HEK293 (cell line): ENCODE measurements at regions not wholly inside any gene's neighbourhood (a gene's known extent, or its start where the extent isn't known, plus 50 kb on each side); places are given as distances from the start of the nearest gene placed in this dataset.

Source experiments
- KLF10 ChIP-seq: fragments of 450-650 bp; IDR thresholded peaks from 2 replicates; pipeline ENCODE4 v1.5.1; 2018; ENCODE audit warnings: missing biosample characterization, mild to moderate bottlenecking, missing genetic modification characterization
- MZF1 ChIP-seq: fragments of 450-650 bp; formaldehyde crosslinking; IDR thresholded peaks from 2 replicates; pipeline ENCODE4 v1.5.1; 2017; ENCODE audit warnings: missing biosample characterization, missing genetic modification characterization, borderline replicate concordance
- SALL2 ChIP-seq: fragments of 450-650 bp; formaldehyde crosslinking; IDR thresholded peaks from 2 replicates; pipeline ENCODE4 v1.5.0; 2017; ENCODE audit warnings: missing biosample characterization, mild to moderate bottlenecking, missing genetic modification characterization, borderline replicate concordance
- YY1 ChIP-seq: fragments of 450-650 bp; formaldehyde crosslinking; IDR thresholded peaks from 2 replicates; pipeline ENCODE4 v1.5.1; 2018; ENCODE audit warnings: missing biosample characterization, missing genetic modification characterization
- ZBTB7A ChIP-seq: fragments of 450-650 bp; formaldehyde crosslinking; IDR thresholded peaks from 2 replicates; pipeline ENCODE4 v1.5.1; 2016; ENCODE audit warnings: low read depth, missing biosample characterization, missing genetic modification characterization
- ZNF202 ChIP-seq: fragments of 450-650 bp; formaldehyde crosslinking; IDR thresholded peaks from 2 replicates; pipeline ENCODE4 v1.5.1; 2016; ENCODE audit warnings: missing biosample characterization, missing genetic modification characterization, borderline replicate concordance
- ZNF274 ChIP-seq, 2 experiments: fragments of 200-500 bp in 1 of 2; fragments of 450-650 bp in 1 of 2; sonication (Bioruptor generic) in 1 of 2; formaldehyde crosslinking in 1 of 2; IDR thresholded peaks; 2 replicates each; pipeline versions ENCODE4 v1.5.1 to v1.6.1; 2014 to 2016; ENCODE audit warnings: borderline replicate concordance in 1 of 2, inconsistent platforms in 1 of 2, low read length in 1 of 2, missing biosample characterization in 1 of 2, missing genetic modification characterization in 1 of 2
- ZNF341 ChIP-seq: fragments of 450-650 bp; formaldehyde crosslinking; IDR thresholded peaks from 2 replicates; pipeline ENCODE4; 2016; ENCODE audit warnings: low read depth, missing biosample characterization, missing genetic modification characterization
- ZNF561 ChIP-seq: fragments of 450-650 bp; IDR thresholded peaks from 2 replicates; pipeline ENCODE4 v1.5.1; 2018; ENCODE audit warnings: missing biosample characterization, missing genetic modification characterization, borderline replicate concordance
- ZNF639 ChIP-seq: fragments of 450-650 bp; formaldehyde crosslinking; IDR thresholded peaks from 2 replicates; pipeline ENCODE4 v1.5.1; 2016; ENCODE audit warnings: missing biosample characterization, missing genetic modification characterization
- TF ChIP-seq, protein P1 (sequence below): fragments of 450-650 bp; formaldehyde crosslinking; IDR thresholded peaks from 2 replicates; pipeline ENCODE4 v1.5.1; 2016; ENCODE audit warnings: missing biosample characterization, missing genetic modification characterization
- TF ChIP-seq, protein P2 (sequence below): fragments of 450-650 bp; formaldehyde crosslinking; IDR thresholded peaks from 2 replicates; pipeline ENCODE4 v1.5.1; 2016; ENCODE audit warnings: missing biosample characterization, missing genetic modification characterization

DNA sequence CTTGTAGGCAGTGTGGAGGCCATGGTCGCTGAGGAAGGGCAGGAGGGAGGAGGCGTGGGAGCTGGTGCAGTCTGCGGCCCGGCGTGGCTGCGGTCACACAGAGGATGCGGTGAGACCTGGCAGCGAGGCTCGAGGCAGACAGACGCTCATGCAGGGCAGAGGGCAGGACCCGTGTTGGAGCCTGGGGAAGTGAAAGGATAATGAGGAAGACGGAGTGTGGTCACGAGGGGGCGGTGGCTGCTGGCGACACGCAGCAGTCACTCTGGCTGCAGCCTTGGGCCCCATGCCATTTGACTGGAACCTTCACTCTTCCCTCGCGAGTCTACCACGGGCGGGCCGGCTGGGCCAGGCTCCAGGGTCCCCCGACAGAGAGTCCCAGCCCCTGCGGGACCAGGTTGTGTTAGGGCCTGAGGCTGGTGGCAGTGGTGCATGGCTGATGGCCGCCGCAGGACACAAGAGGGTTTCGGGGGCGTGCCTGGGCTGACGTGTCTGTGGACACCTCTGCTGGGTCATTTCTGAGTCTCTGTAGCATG lies 68.8 kb upstream of the HGFAC start:
- TF ChIP-seq, protein P1, sequence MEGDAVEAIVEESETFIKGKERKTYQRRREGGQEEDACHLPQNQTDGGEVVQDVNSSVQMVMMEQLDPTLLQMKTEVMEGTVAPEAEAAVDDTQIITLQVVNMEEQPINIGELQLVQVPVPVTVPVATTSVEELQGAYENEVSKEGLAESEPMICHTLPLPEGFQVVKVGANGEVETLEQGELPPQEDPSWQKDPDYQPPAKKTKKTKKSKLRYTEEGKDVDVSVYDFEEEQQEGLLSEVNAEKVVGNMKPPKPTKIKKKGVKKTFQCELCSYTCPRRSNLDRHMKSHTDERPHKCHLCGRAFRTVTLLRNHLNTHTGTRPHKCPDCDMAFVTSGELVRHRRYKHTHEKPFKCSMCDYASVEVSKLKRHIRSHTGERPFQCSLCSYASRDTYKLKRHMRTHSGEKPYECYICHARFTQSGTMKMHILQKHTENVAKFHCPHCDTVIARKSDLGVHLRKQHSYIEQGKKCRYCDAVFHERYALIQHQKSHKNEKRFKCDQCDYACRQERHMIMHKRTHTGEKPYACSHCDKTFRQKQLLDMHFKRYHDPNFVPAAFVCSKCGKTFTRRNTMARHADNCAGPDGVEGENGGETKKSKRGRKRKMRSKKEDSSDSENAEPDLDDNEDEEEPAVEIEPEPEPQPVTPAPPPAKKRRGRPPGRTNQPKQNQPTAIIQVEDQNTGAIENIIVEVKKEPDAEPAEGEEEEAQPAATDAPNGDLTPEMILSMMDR (tag by site-specific recombination) = no peak
- no peak for TF ChIP-seq ZNF274 (IDR thresholded peaks at IDR 0.05; ENCODE audit: low read length)
- no peak for TF ChIP-seq ZNF274 (tag by site-specific recombination; IDR thresholded peaks at IDR 0.05; ENCODE audit: borderline replicate concordance)
- no peak for TF ChIP-seq ZNF639 (tag by site-specific recombination)
- no peak for TF ChIP-seq MZF1 (tag by site-specific recombination)
- TF ChIP-seq ZNF341 (tag by site-specific recombination) = no peak
- TF ChIP-seq SALL2 = no peak
- no peak for TF ChIP-seq ZNF202
- TF ChIP-seq ZBTB7A (tag by site-specific recombination) = no peak
- no peak for TF ChIP-seq YY1 (tag by site-specific recombination)
- TF ChIP-seq, protein P2, sequence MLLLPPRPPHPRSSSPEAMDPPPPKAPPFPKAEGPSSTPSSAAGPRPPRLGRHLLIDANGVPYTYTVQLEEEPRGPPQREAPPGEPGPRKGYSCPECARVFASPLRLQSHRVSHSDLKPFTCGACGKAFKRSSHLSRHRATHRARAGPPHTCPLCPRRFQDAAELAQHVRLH (tag by site-specific recombination) = no peak
- no peak for TF ChIP-seq ZNF561
- no peak for TF ChIP-seq KLF10
